GM12878 (cell line): ENCODE measurements at regions not wholly inside any gene's neighbourhood (a gene's known extent, or its start where the extent isn't known, plus 50 kb on each side); places are given as distances from the start of the nearest gene placed in this dataset.

Experiments used
- ATAC-seq: fragments of 200-7000 bp; cut with Tn5 transposase; 3 replicates; pipeline ENCODE4 v1.9.1; 2020; ENCODE audit warnings: mild to moderate bottlenecking, moderate library complexity
- BruUV-seq: library from RNA; stranded (reverse); fragments of 400-500 nt; replicated peaks from 2 replicates; lab custom pipeline; 2021; lab: Mats Ljungman, UMichigan
- CTCF ChIA-PET: fragments of 300-600 bp; sonication (Branson Sonifier 250); formaldehyde crosslinking; extraction: SDS; loops from one replicate; lab custom pipeline; 2021; ENCODE audit warnings: inconsistent platforms; lab: Yijun Ruan, JAX
- POLR2A ChIA-PET: fragments of 350-600 bp; formaldehyde crosslinking; extraction: SDS; loops from one replicate; lab custom pipeline; 2021; ENCODE audit warnings: inconsistent platforms; lab: Charles Lee
- RAD21 ChIA-PET: fragments of 300-600 bp; sonication (Branson Sonifier 250); formaldehyde crosslinking; loops from one replicate; lab custom pipeline; 2023; ENCODE audit warnings: antibody characterized with exemption; ENCODE audit not compliant: unreplicated experiment; lab: Charles Lee
- SMC1A ChIA-PET: fragments of 300-600 bp; sonication (Branson Sonifier 250); formaldehyde crosslinking; loops from one replicate; lab custom pipeline; 2023; ENCODE audit not compliant: unreplicated experiment, uncharacterized antibody; lab: Charles Lee
- DNase-seq: peaks from one replicate; pipeline ENCODE4 v3.0.0-alpha.2; 2011; ENCODE audit warnings: low read depth, low spot score
- FAIRE-seq: peaks from 3 replicates; lab custom pipeline; 2011; peaks lifted over from hg19 to GRCh38; lab: Jason Lieb, UNC
- H2AFZ ChIP-seq: 2 replicates; pipeline ENCODE4 v1.6.0; 2011; ENCODE audit warnings: low read depth, low read length, control low read depth; ENCODE audit not compliant: control insufficient read depth
- H3K27ac ChIP-seq: 2 replicates; pipeline ENCODE4 v1.5.1; 2011; ENCODE audit warnings: control low read depth; ENCODE audit not compliant: control insufficient read depth, insufficient read depth
- H3K27me3 ChIP-seq, 2 experiments: replicated peaks in 1 of 2; 2 replicates each; pipeline versions ENCODE4 v1.6.0 to v1.6.1; 2011; ENCODE audit warnings: low read length in 1 of 2; ENCODE audit not compliant: control insufficient read depth in 2 of 2, insufficient read depth in 2 of 2
- H3K36me3 ChIP-seq, 2 experiments: 2 replicates each; pipeline ENCODE4 v1.5.1; 2011; ENCODE audit warnings: low read length in 1 of 2; ENCODE audit not compliant: control insufficient read depth in 2 of 2, insufficient read depth in 2 of 2
- H3K4me1 ChIP-seq: 2 replicates; pipeline ENCODE4 v1.6.1; 2011; ENCODE audit warnings: mild to moderate bottlenecking, low read length, moderate library complexity, mixed read lengths; ENCODE audit not compliant: control insufficient read depth, insufficient read depth
- H3K4me2 ChIP-seq: 2 replicates; pipeline ENCODE4 v1.6.0; 2011; ENCODE audit warnings: control low read depth; ENCODE audit not compliant: control insufficient read depth, insufficient read depth
- H3K4me3 ChIP-seq: fragments of 200-600 bp; sonication (generic); 2 replicates; pipeline ENCODE4 v1.5.1; 2016
- H3K79me2 ChIP-seq: 2 replicates; pipeline ENCODE4 v1.6.0; 2011; ENCODE audit warnings: low read length; ENCODE audit not compliant: control insufficient read depth, insufficient read depth
- H3K9ac ChIP-seq: 2 replicates; pipeline ENCODE4 v1.8.0; 2011; ENCODE audit warnings: low read length, control low read depth, mixed read lengths; ENCODE audit not compliant: control insufficient read depth, insufficient read depth
- H3K9me3 ChIP-seq: replicated peaks from 3 replicates; pipeline ENCODE4 v1.5.1; 2011; ENCODE audit warnings: mild to moderate bottlenecking, low read length; ENCODE audit not compliant: control insufficient read depth, insufficient read depth
- H4K20me1 ChIP-seq: 2 replicates; pipeline ENCODE4 v1.6.0; 2011; ENCODE audit not compliant: control insufficient read depth, insufficient read depth
- CEBPB ChIP-seq, 2 experiments: fragments of 150-350 bp in 1 of 2; IDR thresholded peaks; 2 replicates each; pipeline ENCODE4 v1.6.1; 2012 to 2014; ENCODE audit warnings: low read depth in 2 of 2, low read length in 2 of 2, borderline replicate concordance in 1 of 2, inconsistent platforms in 1 of 2
- CREM ChIP-seq: IDR thresholded peaks from 2 replicates; pipeline ENCODE4 v1.6.1; 2014; ENCODE audit warnings: antibody characterized with exemption, low read depth
- EP300 ChIP-seq, 2 experiments: fragments of 150-350 bp in 1 of 2; IDR thresholded peaks; 2 replicates each; pipeline ENCODE4 v1.6.1; 2011 to 2012; ENCODE audit warnings: low read depth in 2 of 2, low read length in 2 of 2, borderline replicate concordance in 1 of 2, improper control_type of control experiment in 1 of 2, inconsistent platforms in 1 of 2; ENCODE audit not compliant: control insufficient read depth in 1 of 2
- GATAD2B ChIP-seq: fragments of 450-650 bp; conservative IDR thresholded peaks from 2 replicates; pipeline ENCODE4 v1.6.1; 2017; ENCODE audit warnings: low read depth, mild to moderate bottlenecking, moderate library complexity
- HDAC2 ChIP-seq: fragments of 200-600 bp; sonication (generic); IDR thresholded peaks from 2 replicates; pipeline ENCODE4 v1.6.1; 2017
- HDAC6 ChIP-seq: fragments of 200-600 bp; sonication (generic); IDR thresholded peaks from one replicate; pipeline ENCODE4 v1.8.0; 2017; ENCODE audit warnings: antibody characterized with exemption; ENCODE audit not compliant: unreplicated experiment
- IRF3 ChIP-seq: fragments of 450-650 bp; IDR thresholded peaks from 2 replicates; pipeline ENCODE4 v1.6.1; 2014; ENCODE audit warnings: mild to moderate bottlenecking
- IRF4 ChIP-seq: IDR thresholded peaks from 2 replicates; pipeline ENCODE4 v1.6.1; 2011; ENCODE audit warnings: low read depth, low read length
- MEF2A ChIP-seq: IDR thresholded peaks from 2 replicates; pipeline ENCODE4 v1.6.1; 2011; ENCODE audit warnings: low read depth, mild to moderate bottlenecking, low read length, moderate library complexity; ENCODE audit not compliant: insufficient read depth
- MEF2B ChIP-seq: fragments of 450-650 bp; IDR thresholded peaks from 2 replicates; pipeline ENCODE4 v1.6.1; 2018; ENCODE audit warnings: mild to moderate bottlenecking, moderate library complexity; ENCODE audit not compliant: partially characterized antibody, poor library complexity, severe bottlenecking
- MYB ChIP-seq: fragments of 150-350 bp; IDR thresholded peaks from 2 replicates; pipeline ENCODE4 v1.6.1; 2014; ENCODE audit warnings: mild to moderate bottlenecking, low read depth, low read length, borderline replicate concordance
- MYC ChIP-seq: IDR thresholded peaks from 2 replicates; pipeline ENCODE4 v1.6.1; 2011; ENCODE audit warnings: mild to moderate bottlenecking, low read length, moderate library complexity, inconsistent platforms; ENCODE audit not compliant: insufficient read depth, insufficient replicate concordance, insufficient read length, severe bottlenecking
- RAD21 ChIP-seq: IDR thresholded peaks from 2 replicates; pipeline ENCODE4 v1.6.1; 2011; ENCODE audit warnings: mild to moderate bottlenecking, low read depth, low read length, moderate library complexity; ENCODE audit not compliant: insufficient read depth
- SMAD1 ChIP-seq: fragments of 450-650 bp; IDR thresholded peaks from 2 replicates; pipeline ENCODE4 v1.6.1; 2018; ENCODE audit warnings: mild to moderate bottlenecking, low read depth; ENCODE audit not compliant: partially characterized antibody
- SREBF1 ChIP-seq: IDR thresholded peaks from 2 replicates; pipeline ENCODE4 v1.6.1; 2012; ENCODE audit warnings: mild to moderate bottlenecking, low read length
- TAF1 ChIP-seq: IDR thresholded peaks from 2 replicates; pipeline ENCODE4 v1.6.1; 2011; ENCODE audit warnings: mild to moderate bottlenecking, low read depth, low read length, borderline replicate concordance
- TARDBP ChIP-seq: IDR thresholded peaks from 2 replicates; pipeline ENCODE4 v1.6.1; 2016; ENCODE audit warnings: borderline replicate concordance
- ZBED1 ChIP-seq: IDR thresholded peaks from 2 replicates; pipeline ENCODE4 v1.6.1; 2016; ENCODE audit warnings: borderline replicate concordance
- WGBS: methylation state at CpG from one replicate; pipeline ENCODE4 v1.1.6; 2016; ENCODE audit warnings: low lambda C conversion rate; ENCODE audit not compliant: insufficient replicate concordance, insufficient coverage; ENCODE audit errors: missing lambda C conversion rate; 5-methylcytosine and 5-hydroxymethylcytosine counted together
- in situ Hi-C: fragments of 300-500 bp; cut with MboI; formaldehyde crosslinking; loops from 9 replicates; pipeline ENCODE4 v1.14.3; 2018; ENCODE audit warnings: mixed read lengths
- intact Hi-C: fragments of 100-400 bp; cut with micrococcal nuclease; formaldehyde crosslinking; loops from one replicate; pipeline ENCODE4 v1.14.2; 2022; ENCODE audit not compliant: unreplicated experiment
- TF ChIP-seq, protein P1 (sequence below): fragments of 450-650 bp; formaldehyde crosslinking; IDR thresholded peaks from 2 replicates; pipeline ENCODE4 v1.4.0; 2020; ENCODE audit warnings: mild to moderate bottlenecking, moderate library complexity

DNA sequence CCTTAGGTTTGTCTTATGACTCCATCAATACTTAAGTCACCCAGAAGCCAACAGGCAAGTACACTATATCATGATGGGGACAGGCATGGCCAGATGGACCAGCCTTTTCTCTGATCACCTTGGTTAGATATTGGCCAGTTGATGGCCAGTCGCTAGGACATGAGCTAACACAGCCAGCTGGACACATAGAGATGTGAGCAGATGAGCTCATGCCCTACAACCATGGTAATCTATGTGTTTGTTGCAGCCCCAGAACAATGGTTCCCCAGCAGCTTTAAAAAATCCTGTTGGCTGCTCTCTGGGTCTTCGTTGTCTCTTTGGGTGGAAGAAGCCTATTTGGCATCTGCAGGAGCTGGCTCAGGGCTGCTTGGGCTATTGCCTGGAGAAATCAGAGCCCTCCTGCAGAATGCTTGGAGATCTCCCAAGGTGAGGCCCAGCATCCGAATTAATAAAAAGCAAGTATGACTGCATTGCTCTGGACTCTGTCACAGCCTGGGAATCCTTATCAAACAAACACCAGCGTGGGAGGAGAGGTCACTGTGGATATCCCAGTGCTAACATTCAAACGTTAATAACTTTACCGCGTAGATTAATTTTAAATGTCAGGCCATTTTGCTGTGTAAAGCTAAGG is 62.3 kb upstream of the KLHL29 start:
- H4K20me1 ChIP-seq, result no peaks in the 10 kb centered on the region
- ChIA-PET RAD21 (no interaction called here), CTCF (no interaction called here), SMC1A (no interaction called here), POLR2A (no interaction called here)
- ATAC-seq (no peak), FAIRE-seq (no peak), DNase-seq (no peak)
- H3K27ac ChIP-seq, result no peak overlapping the region
- H3K9me3 ChIP-seq, result no peaks in the 10 kb centered on the region
- H3K79me2 ChIP-seq, result no peaks in the 10 kb centered on the region
- no peaks in the 10 kb centered on the region for H3K4me1 ChIP-seq
- 38% methylated on average over 7 of the region's 7 CpGs for WGBS
- no TSS peak for BruUV-seq
- no peaks in the 10 kb centered on the region for H3K36me3 ChIP-seq
- intact Hi-C loops (no loop called here), in situ Hi-C loops (no loop called here)
- no peak for TF ChIP-seq CEBPB (IDR thresholded peaks at IDR 0.05; ENCODE audit: borderline replicate concordance in 1 of 2, low read depth in 2 of 2, low read length in 2 of 2)
- no peak for TF ChIP-seq IRF3
- no peak for TF ChIP-seq HDAC6
- no peak for TF ChIP-seq HDAC2
- TF ChIP-seq, protein P1, sequence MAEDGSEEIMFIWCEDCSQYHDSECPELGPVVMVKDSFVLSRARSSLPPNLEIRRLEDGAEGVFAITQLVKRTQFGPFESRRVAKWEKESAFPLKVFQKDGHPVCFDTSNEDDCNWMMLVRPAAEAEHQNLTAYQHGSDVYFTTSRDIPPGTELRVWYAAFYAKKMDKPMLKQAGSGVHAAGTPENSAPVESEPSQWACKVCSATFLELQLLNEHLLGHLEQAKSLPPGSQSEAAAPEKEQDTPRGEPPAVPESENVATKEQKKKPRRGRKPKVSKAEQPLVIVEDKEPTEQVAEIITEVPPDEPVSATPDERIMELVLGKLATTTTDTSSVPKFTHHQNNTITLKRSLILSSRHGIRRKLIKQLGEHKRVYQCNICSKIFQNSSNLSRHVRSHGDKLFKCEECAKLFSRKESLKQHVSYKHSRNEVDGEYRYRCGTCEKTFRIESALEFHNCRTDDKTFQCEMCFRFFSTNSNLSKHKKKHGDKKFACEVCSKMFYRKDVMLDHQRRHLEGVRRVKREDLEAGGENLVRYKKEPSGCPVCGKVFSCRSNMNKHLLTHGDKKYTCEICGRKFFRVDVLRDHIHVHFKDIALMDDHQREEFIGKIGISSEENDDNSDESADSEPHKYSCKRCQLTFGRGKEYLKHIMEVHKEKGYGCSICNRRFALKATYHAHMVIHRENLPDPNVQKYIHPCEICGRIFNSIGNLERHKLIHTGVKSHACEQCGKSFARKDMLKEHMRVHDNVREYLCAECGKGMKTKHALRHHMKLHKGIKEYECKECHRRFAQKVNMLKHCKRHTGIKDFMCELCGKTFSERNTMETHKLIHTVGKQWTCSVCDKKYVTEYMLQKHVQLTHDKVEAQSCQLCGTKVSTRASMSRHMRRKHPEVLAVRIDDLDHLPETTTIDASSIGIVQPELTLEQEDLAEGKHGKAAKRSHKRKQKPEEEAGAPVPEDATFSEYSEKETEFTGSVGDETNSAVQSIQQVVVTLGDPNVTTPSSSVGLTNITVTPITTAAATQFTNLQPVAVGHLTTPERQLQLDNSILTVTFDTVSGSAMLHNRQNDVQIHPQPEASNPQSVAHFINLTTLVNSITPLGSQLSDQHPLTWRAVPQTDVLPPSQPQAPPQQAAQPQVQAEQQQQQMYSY (CRISPR knock-in tag), result no peak
- no peak for TF ChIP-seq EP300 (IDR thresholded peaks at IDR 0.05; ENCODE audit: borderline replicate concordance in 1 of 2, control insufficient read depth in 1 of 2, low read depth in 2 of 2, low read length in 2 of 2)
- no peak for TF ChIP-seq CREM
- no peak for TF ChIP-seq GATAD2B
- no peak for TF ChIP-seq RAD21
- TF ChIP-seq MEF2A, result no peak
- no peak for TF ChIP-seq SMAD1
- TF ChIP-seq MEF2B, result no peak
- no peak for TF ChIP-seq MYC
- no peak for TF ChIP-seq TAF1
- TF ChIP-seq ZBED1, result no peak
- TF ChIP-seq SREBF1, result no peak
- TF ChIP-seq TARDBP, result no peak
- TF ChIP-seq MYB, result no peak
- no peak for TF ChIP-seq IRF4
- H3K4me3 ChIP-seq, result no peak overlapping the region
- no peak overlapping the region for H3K9ac ChIP-seq
- no peak overlapping the region for H2AFZ ChIP-seq
- H3K4me2 ChIP-seq, result no peak overlapping the region
- peaks cover 3 to 8% of the 10 kb centered on the region in 2 experiments; a peak in 3 of 4 replicates for H3K27me3 ChIP-seq
